ENCODE measurements at regions not wholly inside any gene's neighbourhood (a gene's known extent, or its start where the extent isn't known, plus 50 kb on each side); places are given as distances from the start of the nearest gene placed in this dataset.

GRCh38 chr4:141578451-141578850, 57.9 kb upstream of the IL15 start:
- DNase-seq (ENCODE audit: low spot score) = no peak

GRCh38 chr4:141580523-141580922, 55.9 kb upstream of the IL15 start:
- no peak for DNase-seq (ENCODE audit: low spot score)
